ENCODE measurements at regions not wholly inside any gene's neighbourhood (a gene's known extent, or its start where the extent isn't known, plus 50 kb on each side); places are given as distances from the start of the nearest gene placed in this dataset.

DNA sequence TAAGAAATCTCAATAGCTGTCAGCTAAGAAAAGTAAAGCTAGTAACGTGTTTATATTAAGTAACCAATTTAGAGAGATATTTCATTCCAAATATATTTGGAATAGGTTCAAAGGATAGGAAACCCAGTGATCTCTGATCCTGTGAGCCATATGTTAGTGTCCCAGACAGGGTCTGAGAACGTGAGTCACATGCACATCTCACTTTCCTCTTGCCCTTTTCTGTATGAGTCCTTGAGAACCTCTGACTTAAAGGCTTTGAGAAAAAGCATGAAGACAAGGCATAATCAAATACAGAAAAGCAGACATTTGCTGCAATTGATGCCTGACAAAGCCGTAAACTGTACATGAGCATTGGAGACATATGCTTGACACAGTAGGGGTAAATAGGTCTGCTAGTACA, 655.1 kb upstream of the ADGRL3 start:
- no peak overlapping the region for H3K4me3 ChIP-seq (replicated peaks in 1 of 2; ENCODE audit: low read depth in 2 of 2, low read length in 2 of 2)
- DNase-seq (ENCODE audit: low read depth in 2 of 2), result peak in 1 of 2 donors; percentile 5
- TF ChIP-seq, protein P1, sequence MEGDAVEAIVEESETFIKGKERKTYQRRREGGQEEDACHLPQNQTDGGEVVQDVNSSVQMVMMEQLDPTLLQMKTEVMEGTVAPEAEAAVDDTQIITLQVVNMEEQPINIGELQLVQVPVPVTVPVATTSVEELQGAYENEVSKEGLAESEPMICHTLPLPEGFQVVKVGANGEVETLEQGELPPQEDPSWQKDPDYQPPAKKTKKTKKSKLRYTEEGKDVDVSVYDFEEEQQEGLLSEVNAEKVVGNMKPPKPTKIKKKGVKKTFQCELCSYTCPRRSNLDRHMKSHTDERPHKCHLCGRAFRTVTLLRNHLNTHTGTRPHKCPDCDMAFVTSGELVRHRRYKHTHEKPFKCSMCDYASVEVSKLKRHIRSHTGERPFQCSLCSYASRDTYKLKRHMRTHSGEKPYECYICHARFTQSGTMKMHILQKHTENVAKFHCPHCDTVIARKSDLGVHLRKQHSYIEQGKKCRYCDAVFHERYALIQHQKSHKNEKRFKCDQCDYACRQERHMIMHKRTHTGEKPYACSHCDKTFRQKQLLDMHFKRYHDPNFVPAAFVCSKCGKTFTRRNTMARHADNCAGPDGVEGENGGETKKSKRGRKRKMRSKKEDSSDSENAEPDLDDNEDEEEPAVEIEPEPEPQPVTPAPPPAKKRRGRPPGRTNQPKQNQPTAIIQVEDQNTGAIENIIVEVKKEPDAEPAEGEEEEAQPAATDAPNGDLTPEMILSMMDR (IDR thresholded peaks at IDR 0.05; ENCODE audit: low read depth, low read length), result no peak

DNA sequence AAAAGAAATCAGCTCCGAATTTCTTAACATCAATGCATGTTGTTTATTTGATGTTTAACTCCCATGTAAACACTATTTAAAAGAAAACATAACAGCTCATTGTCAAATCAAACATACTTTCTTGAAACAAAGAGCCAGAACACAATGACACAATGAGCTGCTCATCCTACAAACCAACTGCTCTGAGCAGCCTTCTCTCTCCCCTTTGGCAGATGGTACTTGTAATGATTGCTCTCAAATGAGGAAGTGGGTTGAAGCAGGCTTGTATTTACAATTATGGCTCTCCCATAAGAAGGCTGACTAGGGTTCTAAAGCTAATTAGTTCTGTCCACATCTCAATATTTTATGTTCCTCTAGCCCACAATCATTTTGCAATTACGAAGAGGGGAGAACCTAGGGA, 637.8 kb upstream of the ADGRL3 start:
- DNase-seq (ENCODE audit: low read depth in 2 of 2), result no peak
- H3K4me3 ChIP-seq (replicated peaks in 1 of 2; ENCODE audit: low read depth in 2 of 2, low read length in 2 of 2), result no peak overlapping the region
- TF ChIP-seq, protein P1 (IDR thresholded peaks at IDR 0.05; ENCODE audit: low read depth, low read length), result no peak

DNA sequence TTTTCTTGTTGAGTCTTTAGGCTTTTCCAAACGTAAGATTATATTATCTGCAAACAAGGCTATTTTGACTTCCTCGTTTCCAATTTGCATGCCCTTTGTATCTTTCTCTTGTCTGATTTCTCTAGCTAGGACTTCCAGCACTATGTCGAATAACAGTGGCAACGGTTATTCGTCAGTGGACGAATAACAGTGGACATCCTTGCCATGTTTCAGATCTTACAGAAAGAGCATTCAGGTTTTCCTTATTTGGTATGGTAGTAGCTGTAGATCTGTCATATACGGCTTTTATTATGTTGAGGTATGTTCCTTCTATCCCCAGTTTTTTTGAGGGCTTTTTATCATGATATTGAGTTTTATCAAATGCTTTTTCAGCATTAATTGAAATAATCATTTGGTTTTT, 634.6 kb upstream of the ADGRL3 start:
- no peak for DNase-seq (ENCODE audit: low read depth in 2 of 2)
- H3K4me3 ChIP-seq (replicated peaks in 1 of 2; ENCODE audit: low read depth in 2 of 2, low read length in 2 of 2), result no peak overlapping the region
- TF ChIP-seq, protein P1 (IDR thresholded peaks at IDR 0.05; ENCODE audit: low read depth, low read length), result no peak

DNA sequence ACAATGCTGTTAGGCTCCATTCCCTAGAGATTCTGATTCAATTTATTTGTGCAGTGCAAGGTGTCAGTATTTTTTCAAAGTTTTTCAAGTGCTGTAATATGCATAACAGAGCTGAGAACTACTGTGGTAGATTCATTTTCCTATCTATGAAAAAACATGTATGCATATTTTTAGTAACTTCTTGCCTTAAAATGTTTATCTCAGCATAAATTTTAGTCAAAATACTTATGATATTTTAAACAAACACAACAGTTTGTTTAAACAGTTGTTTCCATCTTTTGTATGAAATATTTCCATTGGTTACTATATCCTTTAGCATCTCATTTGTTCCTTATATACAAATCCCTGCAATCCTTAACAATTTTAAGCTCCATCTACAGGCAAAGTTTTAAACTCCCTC, 624.8 kb upstream of the ADGRL3 start:
- no peak overlapping the region for H3K4me3 ChIP-seq (replicated peaks in 1 of 2; ENCODE audit: low read depth in 2 of 2, low read length in 2 of 2)
- TF ChIP-seq, protein P1 (IDR thresholded peaks at IDR 0.05; ENCODE audit: low read depth, low read length), result no peak
- no peak for DNase-seq (ENCODE audit: low read depth in 2 of 2)

DNA sequence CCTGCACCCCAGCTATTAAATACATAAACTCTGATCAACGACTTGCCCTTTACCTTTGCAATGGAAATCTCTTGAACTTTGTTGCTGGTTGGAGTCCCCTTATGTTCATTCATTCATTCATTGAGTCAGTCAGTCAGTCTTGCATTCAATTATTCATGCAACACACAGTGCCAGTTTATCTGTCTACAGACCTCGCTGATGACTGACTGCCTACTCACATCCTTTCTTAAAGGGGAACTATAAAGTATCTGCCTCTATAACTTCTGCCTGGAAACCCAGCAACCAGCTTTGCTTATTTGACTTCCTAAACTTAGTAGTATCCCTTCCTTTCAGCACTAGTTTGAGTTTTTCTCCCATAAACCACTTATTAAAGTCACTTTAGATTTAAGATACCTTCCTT, 620.8 kb upstream of the ADGRL3 start:
- TF ChIP-seq, protein P1 (IDR thresholded peaks at IDR 0.05; ENCODE audit: low read depth, low read length), result no peak
- H3K4me3 ChIP-seq (replicated peaks in 1 of 2; ENCODE audit: low read depth in 2 of 2, low read length in 2 of 2), result no peak overlapping the region
- DNase-seq (ENCODE audit: low read depth in 2 of 2), result peak in 1 of 2 donors; percentile 40

DNA sequence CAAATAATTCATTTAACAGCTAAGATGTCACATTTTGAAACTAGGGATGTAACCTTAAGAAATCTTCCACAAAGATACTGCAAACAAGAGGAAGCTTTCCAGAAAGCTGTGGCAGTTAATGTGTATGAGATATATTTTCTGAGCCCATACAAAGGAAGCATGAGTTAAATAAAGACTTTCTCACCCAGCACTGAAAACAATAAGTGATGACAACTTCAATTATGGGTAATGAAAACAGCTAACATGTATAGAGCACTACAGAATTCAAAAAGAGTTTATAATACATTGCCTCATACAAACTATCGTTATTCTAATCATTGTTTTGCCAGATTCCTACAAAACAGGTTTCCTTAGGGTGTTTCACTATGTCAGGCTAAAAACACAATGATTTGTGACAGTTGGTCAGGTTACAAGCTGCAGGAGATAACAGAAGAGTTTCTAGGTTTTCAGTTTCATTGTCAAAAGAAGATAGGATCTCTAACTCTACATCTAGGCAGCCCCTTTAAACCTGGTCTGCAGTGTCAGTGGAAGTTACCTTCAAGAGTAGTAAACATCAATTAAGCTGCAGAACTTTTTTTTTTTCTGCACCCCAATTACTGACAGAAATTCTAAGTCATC, 618.1 kb upstream of the ADGRL3 start:
- no peak for DNase-seq (ENCODE audit: low read depth in 2 of 2)
- TF ChIP-seq, protein P1 (IDR thresholded peaks at IDR 0.05; ENCODE audit: low read depth, low read length), result no peak
- H3K4me3 ChIP-seq (replicated peaks in 1 of 2; ENCODE audit: low read depth in 2 of 2, low read length in 2 of 2), result no peak overlapping the region

DNA sequence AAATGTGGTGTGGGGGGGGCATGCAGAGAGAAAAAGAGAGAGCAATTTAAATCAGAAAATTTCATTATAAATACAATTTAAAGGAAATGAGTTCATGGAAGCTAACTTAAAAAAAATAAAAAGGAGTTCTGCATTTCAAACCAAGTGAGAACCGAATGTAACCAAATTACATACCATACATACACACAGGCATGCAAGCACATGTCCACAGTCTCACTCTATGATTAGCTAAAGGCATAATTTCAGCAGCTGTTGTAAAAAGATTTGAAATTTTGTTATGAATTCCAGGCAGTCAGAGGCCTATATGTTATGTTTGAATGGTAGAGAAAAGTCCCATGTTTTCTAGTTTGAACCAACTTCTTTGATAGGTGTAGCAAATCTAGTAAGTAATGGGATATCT, 611.6 kb upstream of the ADGRL3 start:
- DNase-seq (ENCODE audit: low read depth in 2 of 2), result no peak
- TF ChIP-seq, protein P1 (IDR thresholded peaks at IDR 0.05; ENCODE audit: low read depth, low read length), result no peak
- no peak overlapping the region for H3K4me3 ChIP-seq (replicated peaks in 1 of 2; ENCODE audit: low read depth in 2 of 2, low read length in 2 of 2)
